ENCODE measurements at regions not wholly inside any gene's neighbourhood (a gene's known extent, or its start where the extent isn't known, plus 50 kb on each side); places are given as distances from the start of the nearest gene placed in this dataset.
"Not testable (repeated sequence)": the region's sequence is repeated elsewhere in the genome, so short reads cannot be mapped to it uniquely, and the experiment has no call there.

DNA sequence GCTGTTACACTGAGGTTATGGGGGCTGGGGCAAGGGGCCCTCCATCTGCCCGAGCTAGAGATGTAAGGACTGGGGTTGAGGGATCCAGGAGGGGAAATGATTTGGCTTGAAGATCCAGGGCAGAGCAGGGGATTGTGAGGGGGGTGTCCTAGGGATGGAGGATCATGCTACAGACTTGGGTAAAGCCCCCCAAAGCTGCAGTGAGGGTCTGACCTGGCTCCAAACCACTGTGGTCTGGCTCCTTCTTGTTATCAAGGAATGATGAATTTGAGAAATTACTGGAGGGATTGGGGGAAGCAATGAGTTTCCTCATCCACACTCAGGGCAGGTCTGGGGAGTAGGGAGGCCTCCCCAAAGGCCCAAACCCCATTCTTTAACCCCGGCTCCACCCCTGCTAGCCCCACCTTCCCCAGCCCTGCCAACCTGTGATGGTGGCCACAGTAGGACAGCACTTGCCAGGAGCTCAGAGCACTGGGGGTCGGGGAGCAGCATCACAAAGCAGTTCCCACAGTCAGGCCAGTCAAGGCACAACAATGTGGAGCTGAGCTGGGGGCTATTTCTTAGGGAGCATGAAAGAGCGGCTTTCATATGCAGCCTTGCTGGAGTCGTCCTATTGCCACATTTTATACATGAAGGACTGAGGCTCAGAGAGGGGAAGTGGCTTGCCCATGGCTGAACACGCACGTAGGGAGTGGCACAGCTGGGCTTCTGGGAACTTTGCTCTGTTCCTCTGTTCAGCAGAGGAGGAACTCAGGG is 165.5 kb downstream of the EFNB1 start:
- no peak for DNase-seq

DNA sequence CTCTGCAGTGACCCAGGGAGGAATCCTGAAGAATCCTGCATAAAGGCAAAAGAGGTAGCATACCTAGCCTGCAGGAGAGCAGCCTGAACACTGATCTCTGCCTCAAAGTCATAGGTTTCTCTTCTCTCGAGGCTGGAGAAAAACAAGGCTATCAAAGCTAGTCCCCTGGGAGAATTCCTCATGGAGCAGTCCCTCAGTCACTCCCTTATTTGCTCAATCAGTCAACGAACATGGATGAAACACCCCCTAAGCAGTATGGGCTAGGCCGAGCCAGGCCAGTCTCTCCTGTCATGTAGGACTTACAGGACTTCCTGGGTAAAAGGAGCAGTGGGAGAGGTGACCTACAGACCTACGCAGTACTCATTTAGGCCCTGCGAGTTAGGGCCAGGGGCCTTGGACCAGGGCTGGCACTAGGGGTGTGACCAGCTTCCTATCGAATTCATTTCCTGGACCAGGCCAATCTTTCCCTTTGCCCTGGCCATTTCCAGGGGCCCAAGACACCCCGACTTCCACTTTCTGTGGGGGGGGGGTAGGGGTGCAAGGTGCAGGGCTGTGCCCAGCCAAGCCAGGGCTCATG is 164.1 kb downstream of the EFNB1 start:
- no peak for DNase-seq

DNA sequence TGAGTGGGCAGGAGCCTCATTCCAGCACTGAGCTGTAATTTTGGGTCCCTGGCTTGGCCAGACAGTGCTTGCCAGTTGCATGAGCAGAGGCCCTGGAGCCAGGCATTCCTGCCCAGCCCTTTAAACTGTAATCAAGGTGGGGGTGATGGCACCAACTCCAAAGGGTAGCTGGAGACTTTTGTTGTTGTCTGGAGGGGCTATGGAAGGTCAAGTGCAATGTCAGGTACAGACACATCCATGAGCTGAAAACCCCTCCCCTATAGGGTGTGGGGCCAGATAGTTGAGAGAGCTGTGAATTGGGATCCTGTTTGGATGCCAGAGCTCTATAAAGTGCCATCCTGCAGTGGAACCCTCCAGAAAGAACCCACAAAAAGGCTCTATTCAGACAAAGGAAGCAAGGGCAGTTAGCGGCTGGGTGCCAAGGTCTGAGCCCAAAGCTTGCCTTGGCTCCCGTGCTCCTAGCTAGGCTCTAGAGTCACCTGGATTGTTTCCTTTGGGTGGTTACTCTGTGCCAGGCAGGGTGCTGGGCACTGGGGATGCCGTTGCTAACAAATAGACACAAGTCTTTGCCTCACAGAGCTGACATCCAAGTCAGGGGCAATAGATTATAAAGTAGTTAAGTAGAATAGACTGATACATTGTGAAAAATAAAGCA is 163.0 kb downstream of the EFNB1 start:
- no peak for DNase-seq

DNA sequence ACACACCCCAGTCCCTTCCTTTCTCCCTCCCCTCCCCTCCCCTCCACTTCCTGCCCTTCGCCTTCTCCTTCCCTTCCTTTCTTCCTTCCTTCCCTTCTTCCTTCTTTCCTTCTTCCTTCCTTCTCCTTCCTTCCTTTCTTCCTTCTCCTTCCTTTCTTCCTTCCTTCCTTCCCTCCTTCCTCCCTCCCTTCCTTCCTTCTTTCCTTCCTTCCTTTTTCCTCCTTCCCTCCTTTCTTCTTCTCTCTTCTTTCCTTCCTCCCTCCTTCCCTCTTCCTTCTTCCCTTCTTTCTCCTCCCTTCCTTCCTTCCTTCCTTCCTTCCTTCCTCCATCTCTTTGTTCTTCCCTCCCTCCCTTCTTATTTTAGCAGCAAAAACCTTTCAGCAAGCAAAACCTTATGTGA is 162.1 kb downstream of the EFNB1 start:
- DNase-seq, result no peak

DNA sequence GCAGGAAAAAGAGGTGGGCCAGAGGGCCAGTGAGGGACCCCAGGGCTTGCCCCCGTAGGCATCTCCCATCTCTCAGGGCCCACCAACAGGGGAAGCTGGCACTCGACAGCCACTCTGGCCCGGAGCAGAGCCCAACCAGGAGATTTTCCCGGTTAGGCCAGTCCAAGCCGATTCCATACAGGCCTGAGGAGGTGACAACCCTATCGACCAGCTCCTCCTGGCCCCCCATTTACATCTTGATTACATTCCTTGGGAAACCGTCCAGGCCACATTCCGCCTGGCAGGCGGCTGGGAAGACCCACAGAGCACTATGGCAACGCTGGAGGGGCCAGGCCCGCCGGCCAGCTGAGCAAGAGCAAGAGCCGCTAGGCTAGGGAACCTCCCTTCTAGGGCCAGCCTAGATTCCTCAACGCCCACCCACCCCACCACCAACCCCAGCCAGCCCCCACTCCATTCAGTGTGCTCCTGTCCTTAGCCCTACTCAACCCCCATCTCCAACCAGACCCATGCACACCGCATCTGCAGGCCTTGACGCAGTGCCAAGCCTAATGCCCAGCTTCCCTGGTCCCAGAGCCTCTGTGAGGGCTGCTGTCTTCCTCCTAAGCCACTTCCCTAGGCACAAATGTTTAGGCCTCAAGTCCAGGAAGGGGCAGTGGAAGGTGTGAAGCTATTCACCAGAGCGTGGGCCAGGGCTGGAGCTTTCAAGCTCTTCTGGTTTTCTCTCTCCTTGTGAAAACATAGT is 161.2 kb downstream of the EFNB1 start:
- no peak for DNase-seq

DNA sequence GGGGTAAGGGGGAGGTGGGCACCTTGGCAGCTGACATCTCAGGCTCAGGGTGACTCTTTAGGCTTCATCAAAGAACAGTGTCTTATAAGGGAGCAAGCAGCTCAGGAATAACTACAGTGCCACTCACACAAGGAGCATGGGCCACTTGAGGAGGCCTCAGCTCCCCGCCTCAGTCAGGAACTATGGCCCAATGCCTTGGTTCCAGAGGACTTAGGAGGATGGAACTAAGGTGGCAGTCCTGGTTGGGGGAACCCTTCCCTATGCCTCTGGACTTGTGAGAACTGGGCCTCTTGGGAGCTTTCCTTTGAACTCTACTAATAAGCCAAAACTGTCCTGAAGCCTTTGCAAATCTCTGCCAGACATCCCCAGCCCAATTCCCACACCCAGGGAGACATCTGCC is 160.6 kb downstream of the EFNB1 start:
- no peak for DNase-seq

DNA sequence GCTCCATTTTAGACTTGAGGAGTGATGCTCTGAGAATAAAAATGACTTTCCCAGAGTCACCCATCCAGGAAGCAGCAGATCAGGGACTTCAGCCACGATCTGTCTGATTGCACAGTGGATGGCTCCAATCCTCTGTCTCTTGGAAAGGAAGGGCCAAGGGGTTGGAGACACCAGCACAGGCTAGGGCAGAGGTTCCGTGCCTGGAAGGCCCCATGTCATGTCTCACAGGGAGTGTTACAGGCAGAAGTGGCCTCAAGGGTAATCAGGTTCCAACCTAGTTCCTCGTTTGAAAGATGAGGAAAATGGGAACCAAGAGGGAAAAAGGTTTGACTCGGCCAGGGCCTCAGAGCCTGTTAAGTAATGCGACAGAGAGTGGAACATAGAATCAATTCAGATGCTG is 160.0 kb downstream of the EFNB1 start:
- no peak for DNase-seq

DNA sequence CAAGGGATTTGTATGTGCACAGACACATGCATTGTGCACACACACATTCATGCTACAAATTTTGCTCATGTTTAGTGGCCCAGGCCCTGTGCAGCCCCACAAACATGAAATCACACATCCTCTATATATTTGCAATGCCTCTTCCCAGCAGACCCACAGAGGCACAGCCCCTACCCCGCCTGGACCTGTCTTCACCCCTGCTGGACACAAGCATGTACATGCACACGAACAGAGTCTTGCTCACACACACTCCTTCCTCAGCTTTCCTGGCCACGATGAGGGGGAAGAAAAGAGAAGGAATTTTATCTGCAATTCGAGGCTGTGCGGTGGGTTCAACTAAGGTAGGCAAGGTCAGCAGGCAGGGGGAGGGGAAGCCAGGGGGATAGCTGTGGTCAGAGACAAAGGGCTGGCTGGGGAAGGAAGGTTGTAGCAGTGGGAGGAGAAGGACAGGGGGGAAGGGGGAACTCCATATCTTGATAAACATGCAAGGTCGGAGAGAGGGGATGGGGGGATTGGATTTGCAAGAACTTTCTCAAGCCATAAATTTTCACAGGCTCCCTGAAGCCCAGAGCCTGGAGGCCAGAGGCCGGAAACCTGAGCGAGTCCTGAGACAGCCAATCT is 156.4 kb downstream of the EFNB1 start:
- no peak for DNase-seq

DNA sequence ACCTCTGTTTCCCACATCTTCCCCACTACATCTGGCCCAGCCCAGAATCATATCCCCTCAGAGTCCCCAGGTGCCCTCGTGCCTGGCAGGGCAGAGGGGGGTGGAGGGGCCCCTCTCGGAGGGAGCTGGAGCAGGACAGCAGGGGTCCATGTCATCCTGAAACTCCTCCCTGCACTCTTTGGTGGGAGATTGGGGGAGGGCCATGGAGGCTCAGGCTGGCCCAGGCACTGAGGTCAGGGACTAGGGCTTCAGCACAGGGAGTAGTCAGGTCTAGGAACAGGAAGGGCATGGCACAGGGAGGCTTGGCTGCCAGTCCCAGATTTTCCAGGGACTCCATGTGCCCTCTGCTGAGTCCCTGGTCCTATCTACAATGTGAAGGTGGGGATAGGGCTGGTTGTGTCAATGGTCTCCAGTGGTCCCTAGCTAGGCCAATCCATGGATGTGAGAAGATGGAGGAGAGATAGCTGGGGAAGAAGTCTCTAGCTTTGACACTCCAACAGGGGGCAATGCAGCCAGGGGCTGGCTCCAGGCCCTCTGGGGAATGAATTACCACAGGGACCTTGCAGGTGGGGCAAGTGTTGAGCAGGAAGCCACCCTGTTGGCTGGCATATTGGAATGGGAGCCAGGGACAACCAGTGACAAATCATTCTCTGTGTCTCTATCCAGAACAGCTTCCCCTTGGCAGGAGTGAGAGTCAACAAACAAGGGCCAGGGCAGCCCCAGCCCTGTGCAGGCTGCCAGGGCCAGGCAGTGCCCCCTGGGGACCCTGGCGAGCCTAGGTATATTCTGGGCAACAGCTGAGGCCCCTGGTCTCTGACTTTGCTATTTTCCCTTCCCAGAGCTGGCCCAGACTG is 154.4 kb downstream of the EFNB1 start:
- DNase-seq, result no peak

DNA sequence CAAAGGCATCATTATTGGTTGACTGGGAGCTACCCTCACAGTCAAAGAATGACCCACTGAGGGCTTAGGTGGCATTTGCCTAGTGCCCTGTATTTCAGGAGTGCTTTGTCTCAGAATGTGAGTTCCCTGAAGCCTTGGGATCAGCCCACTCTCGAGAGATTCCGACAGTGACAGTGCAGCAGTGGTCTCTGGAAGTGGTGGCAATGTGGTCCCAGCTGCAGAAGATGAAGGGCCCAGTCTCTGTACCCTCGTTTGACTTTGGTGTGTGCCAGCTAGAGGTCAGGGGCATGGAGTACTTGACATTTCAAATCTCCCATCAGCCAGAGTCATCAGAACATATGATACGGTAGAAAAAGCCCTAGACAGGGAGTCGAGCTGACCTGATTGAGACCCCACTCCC is 153.7 kb downstream of the EFNB1 start:
- no peak for DNase-seq

DNA sequence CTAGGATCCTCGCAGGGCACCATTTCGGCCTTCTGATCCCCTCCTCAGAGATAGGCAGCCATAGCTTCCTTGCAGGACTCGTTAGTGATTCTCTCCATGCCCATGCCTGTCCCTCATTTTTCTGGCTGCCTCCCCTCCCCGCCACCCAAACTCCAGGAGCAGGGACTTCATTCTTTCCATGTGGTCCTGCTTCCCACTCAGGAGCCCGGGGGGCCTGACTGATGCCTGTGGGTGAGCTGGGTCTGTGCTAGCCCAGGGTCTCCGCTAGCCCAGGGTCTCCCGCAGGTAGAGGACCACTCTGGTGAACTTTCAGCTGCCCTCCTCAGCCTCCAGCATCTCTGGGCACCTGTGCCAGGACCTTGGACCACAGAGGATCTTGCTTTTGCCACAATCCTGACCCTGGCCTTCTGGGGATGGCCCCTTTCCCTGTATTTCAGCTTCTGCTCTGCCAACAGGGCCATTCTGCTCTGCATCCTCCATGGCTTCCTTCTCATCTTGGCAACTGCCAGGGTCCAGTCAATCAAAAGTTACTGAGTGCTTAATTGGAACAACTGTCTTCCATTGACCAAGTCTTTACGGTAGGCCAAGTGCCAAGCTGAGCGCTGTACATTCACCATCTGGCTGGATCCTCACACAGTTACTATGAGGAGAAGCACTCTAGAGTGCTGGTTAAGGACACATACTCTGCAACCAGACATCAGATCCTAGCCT is 152.2 kb downstream of the EFNB1 start:
- DNase-seq, result no peak

DNA sequence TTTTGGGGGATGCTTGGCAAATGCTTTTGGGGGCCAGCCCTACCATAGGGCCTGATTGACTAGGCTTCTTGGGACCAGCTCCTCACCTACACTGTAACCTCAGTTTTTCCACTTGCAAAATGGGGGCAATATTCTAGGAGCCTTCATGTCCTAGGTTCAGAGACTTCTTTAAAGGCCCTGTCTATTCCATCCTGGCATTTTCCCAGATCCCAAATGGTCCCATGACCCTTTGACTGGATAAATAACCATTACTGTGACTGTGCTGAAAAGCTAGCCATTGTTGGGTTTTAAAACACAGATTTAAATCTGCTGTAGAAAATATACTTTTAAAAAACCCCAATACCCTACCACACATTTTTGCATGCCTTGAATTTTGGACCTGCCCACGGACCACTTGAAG is 149.8 kb downstream of the EFNB1 start:
- no peak for DNase-seq

DNA sequence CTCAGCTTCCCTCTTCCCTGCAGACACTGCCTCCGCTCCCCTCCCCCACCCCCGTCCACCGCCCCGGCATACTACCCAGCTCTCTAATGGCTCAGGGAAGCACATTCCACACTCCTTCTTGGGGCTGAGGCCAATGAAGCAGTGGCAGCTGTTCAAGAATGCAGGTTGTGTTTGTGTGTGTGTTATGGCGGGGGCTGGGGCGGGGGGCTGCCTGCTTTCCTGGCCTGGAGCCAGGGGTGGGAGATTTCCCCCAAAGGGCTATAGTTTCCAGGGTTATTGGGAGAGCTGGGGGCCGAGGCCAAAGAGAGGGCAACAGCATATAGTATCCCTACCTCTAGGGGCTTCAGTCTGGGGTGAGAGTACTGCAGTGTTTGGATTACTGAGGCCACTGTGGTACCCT is 149.4 kb downstream of the EFNB1 start:
- DNase-seq, result no peak

DNA sequence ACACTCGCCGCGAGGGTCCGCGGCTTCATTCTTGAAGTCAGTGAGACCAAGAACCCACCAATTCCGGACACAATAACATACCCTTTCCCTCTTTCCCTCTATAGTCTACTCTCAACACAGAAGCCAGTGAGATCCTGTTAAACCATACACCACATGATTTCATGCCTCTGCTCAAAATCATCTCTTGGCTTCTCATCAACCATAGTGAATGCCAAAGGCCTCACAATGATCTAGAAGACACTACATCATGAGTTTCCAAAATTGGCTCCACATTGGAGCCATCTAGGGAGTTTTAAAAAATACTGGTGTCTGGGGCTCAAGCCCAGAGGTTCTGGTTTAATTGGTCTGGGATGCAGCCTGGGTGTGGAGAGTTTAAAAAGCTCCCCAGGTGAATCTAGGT is 124.5 kb downstream of the EFNB1 start:
- no peak for DNase-seq

DNA sequence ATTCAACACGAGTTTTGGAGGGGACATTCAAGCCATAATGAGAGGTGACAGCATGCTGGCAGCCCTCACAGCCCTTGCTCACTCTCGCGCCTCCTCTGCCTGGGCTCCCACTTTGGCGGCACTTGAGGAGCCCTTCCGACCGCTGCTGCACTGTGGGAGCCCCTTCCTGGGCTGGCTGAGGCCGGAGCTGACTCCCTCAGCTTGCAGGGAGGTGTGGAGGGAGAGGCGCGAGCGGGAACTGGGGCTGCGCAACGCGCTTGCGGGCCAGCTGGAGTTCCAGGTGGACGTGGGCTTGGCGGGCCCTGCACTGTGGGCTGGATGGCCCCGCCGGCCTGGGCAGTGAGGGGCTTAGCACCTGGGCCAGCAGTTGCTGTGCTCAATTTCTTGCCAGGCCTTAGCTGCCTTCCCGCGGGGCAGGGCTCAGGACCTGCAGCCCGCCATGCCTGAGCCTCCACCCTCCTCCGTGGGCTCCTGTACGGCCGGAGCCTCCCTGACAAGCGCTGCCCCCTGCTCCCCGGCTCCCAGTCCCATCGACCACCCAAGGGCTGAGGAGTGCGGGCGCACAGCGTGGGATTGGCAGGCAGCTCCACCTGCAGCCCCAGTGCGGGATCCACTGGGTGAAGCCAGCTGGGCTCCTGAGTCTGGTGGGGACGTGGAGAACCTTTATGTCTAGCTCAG is 123.3 kb downstream of the EFNB1 start:
- DNase-seq, result not testable (repeated sequence)

DNA sequence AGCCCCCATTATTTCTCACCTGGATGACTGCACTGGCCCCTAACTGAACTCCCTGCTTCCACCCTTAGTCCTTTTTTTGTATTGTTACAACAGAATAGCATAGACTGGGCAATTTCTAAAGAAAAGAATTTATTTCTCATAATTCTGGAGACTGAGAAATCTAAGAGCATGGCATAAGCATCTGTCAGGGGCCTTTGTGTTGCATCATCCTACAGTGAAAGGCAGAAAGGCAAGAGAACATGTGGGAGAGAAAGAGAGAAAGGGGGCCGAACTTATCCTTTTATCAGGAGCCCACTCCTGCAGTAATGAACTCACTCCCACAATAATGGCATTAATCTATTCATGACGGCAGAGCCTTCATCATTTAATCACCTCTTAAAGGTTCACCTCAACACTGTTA is 122.1 kb downstream of the EFNB1 start:
- no peak for DNase-seq

DNA sequence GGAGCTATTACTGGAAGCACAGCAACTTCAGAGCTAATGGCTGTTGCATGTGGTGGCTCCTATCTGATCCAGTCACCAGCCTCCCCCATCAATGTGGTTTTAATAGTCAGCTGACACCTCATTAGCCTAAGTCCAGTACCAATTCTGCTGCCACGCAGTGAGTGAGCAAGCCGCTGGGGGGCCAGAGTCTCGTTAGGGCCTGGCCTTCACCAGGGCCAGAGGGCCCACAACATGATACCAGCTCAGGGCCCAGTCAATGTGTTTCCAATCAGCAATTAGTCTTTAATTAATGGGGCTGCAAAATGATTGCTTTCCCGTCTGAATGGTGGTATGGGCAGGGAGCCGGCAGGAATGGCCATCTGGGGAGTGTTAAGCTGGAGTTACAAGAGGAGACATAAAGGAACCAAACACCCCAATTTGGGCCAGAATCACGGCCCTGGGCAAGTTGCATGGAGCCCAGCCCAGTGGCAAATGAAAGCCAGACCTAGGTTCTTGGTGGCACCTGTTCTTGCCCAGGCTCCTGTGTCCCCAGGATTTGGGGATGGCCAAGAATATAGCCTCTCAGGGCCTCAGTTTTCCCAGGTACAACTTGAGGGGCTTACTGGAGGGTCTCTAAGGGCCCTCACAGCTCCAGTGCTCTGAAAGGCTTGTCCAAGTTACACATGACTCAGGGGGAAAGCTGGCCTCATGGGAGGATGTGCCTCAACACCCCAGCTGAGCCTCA is 119.2 kb downstream of the EFNB1 start:
- no peak for DNase-seq

DNA sequence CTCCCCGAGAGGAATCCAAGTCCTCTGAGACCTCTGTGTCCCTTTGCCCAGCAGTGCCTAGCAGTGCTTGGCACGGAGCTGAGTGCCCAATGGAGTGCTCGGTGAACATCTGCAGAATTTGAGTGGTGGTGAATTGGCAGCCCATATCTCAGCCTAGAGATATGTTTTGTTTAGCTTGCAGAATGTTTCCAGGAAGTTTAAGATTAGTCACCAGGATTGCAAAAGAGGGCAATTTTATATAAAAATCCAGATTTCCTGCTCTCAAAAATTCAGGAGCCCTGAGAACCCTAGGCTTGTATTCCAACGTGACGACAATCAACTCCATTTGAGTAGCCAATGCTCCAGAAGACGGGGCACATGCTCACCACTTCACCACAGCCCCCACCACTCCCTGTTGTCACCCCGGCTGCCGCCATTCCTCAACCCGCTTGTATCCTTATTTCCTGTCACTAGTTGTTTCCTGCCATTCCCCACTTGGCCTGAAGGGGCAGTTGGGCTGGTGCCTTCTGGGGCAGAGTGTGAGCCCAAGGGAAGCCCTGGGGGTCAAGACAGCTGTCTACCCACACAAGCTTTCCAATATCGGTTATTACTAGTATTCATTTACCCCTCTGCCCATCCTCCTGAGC is 116.9 kb downstream of the EFNB1 start:
- DNase-seq, result no peak

DNA sequence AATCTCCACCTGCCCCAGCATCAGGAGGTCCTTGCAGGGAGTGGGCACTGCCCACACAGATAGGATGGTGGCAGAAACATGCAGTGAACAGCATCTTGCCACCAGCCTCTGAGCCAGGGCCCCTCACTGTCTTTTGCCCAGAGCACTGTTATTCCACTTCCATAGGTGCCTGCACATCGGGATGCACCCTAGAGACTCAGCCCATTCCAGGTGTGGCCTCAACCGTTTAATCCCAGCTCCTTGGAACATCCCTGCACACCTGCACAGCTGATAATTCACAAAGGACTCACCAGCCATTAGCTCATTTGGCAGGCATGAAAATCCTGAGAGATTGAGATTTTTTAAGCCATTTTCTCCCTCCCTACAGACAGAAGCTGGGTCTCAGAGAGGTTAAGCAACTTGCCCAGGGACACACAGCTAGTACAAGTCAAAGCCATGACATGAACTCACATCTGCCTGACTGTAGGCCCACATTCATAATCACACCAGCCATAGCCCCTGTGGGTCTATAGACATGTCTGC is 116.3 kb downstream of the EFNB1 start:
- no peak for DNase-seq

DNA sequence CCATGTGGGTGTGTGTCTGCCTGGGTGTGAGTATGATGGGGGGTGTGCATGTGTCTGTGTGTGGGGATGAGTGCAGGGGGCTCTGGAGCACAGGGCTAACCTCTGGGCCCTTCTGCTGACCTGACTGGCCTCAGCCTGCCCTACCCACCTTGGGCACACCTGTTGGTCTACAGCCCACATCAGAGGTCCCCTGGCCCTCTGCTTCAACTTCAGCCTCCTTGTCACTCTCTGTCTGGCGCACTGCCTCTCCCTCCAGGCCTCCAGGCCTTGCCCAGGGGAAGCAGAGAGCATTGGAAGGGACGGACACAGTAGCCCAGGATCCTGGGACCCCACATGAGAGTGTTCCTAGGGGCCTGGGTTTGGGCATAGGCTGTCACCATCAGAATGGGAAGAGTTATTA is 115.4 kb downstream of the EFNB1 start:
- DNase-seq, result no peak
